K562 (cell line): ENCODE measurements at regions not wholly inside any gene's neighbourhood (a gene's known extent, or its start where the extent isn't known, plus 50 kb on each side); places are given as distances from the start of the nearest gene placed in this dataset.
A peak's percentile ranks its signal among the peaks of the same experiment; 100 is the strongest.

ENCODE experiments used
- ATAC-seq: fragments of 200-7000 bp; cut with Tn5 transposase; 3 replicates; pipeline ENCODE4 v1.9.1; 2020; ENCODE audit warnings: moderate library complexity
- BruUV-seq: library from RNA; stranded (reverse); fragments of 400-500 nt; replicated peaks from 2 replicates; lab custom pipeline; 2021; lab: Mats Ljungman, UMichigan
- CTCF ChIA-PET: fragments of 300-600 bp; formaldehyde crosslinking; extraction: SDS; loops from one replicate; lab custom pipeline; 2021; ENCODE audit warnings: low intra/inter-chr PET ratio; lab: Yijun Ruan, JAX
- POLR2A ChIA-PET: fragments of 300-600, 350-650 bp; sonication (Branson Sonifier 250); formaldehyde crosslinking; extraction: SDS; loops from one replicate; lab custom pipeline; 2021; ENCODE audit warnings: antibody characterized with exemption, inconsistent platforms; lab: Yijun Ruan, JAX
- DNase-seq, 4 experiments: peaks; one replicate each; pipeline versions ENCODE4 v3.0.0 to v3.0.0-alpha.2; 2011 to 2018; ENCODE audit warnings: low spot score in 3 of 4, mixed read lengths in 3 of 4; ENCODE audit errors: extremely low read depth in 1 of 4
- FAIRE-seq: peaks from 2 replicates; lab custom pipeline; 2011; peaks lifted over from hg19 to GRCh38; lab: Jason Lieb, UNC
- H2AFZ ChIP-seq: 2 replicates; pipeline ENCODE4 v1.6.0; 2011; ENCODE audit warnings: low read depth, low read length, control low read depth, inconsistent platforms
- H3K27ac ChIP-seq: fragments of 200-600 bp; 3 replicates; pipeline ENCODE4 v1.8.0; 2011; ENCODE audit warnings: low read depth, mild to moderate bottlenecking, control low read depth, inconsistent platforms, low read length, moderate library complexity, mixed read lengths; ENCODE audit errors: extremely low read depth
- H3K27me3 ChIP-seq, 2 experiments: fragments of 300-600 bp in 1 of 2; 2 replicates in 1 of 2; 3 replicates in 1 of 2; pipeline versions ENCODE4 v1.6.0 to v1.8.0; 2011; ENCODE audit warnings: inconsistent platforms in 2 of 2, low read length in 2 of 2, mild to moderate bottlenecking in 1 of 2, mixed read lengths in 1 of 2, moderate library complexity in 1 of 2; ENCODE audit not compliant: control insufficient read depth in 2 of 2, insufficient read depth in 2 of 2
- H3K36me3 ChIP-seq: fragments of 300-600 bp; 3 replicates; pipeline ENCODE4 v1.8.0; 2011; ENCODE audit warnings: mild to moderate bottlenecking, low read length, inconsistent platforms; ENCODE audit not compliant: control insufficient read depth, insufficient read depth
- H3K4me1 ChIP-seq, 2 experiments: fragments of 200-600 bp in 1 of 2; replicated peaks in 1 of 2; 2 replicates in 1 of 2; 3 replicates in 1 of 2; pipeline versions ENCODE4 v1.5.1 to v1.8.0; 2011; ENCODE audit warnings: inconsistent platforms in 2 of 2, low read length in 2 of 2, mild to moderate bottlenecking in 1 of 2, mixed read lengths in 1 of 2, moderate library complexity in 1 of 2; ENCODE audit not compliant: control insufficient read depth in 2 of 2, insufficient read depth in 2 of 2
- H3K4me2 ChIP-seq: 2 replicates; pipeline ENCODE4 v1.6.1; 2011; ENCODE audit warnings: low read length, control low read depth, inconsistent platforms, mixed read lengths; ENCODE audit not compliant: insufficient read depth
- H3K4me3 ChIP-seq: fragments of 200-600 bp; sonication (generic), shearing (Covaris generic); 2 replicates; pipeline ENCODE4 v1.5.1; 2016; ENCODE audit warnings: control low read depth, inconsistent platforms
- H3K79me2 ChIP-seq: fragments of 200-600 bp; 3 replicates; pipeline ENCODE4 v1.8.0; 2011; ENCODE audit warnings: low read length, inconsistent platforms; ENCODE audit not compliant: control insufficient read depth, insufficient read depth
- H3K9ac ChIP-seq, 2 experiments: 2 replicates each; pipeline versions ENCODE4 v1.6.0 to v1.6.1; 2011; ENCODE audit warnings: low read depth in 2 of 2, low read length in 2 of 2, control low read depth in 1 of 2, inconsistent platforms in 1 of 2, mild to moderate bottlenecking in 1 of 2, mixed read lengths in 1 of 2; ENCODE audit not compliant: insufficient read depth in 1 of 2
- H3K9me1 ChIP-seq: one replicate; pipeline ENCODE4 v1.6.0; 2011; ENCODE audit warnings: inconsistent platforms, mild to moderate bottlenecking, low read length, moderate library complexity; ENCODE audit not compliant: control insufficient read depth, insufficient read depth
- H3K9me3 ChIP-seq: replicated peaks from 2 replicates; pipeline ENCODE4 v1.5.1; 2011; ENCODE audit warnings: low read depth, low read length, inconsistent platforms; ENCODE audit not compliant: control insufficient read depth, insufficient read depth
- H4K20me1 ChIP-seq: replicated peaks from 2 replicates; pipeline ENCODE4 v1.6.1; 2011; ENCODE audit warnings: low read length, inconsistent platforms, mixed read lengths; ENCODE audit not compliant: control insufficient read depth, insufficient read depth
- ETS2 ChIP-seq: IDR thresholded peaks from 2 replicates; pipeline ENCODE4 v1.6.1; 2016; ENCODE audit warnings: borderline replicate concordance, missing genetic modification characterization, mild to moderate bottlenecking, moderate library complexity, missing compliant biosample characterization; ENCODE audit not compliant: poor library complexity, severe bottlenecking
- HMG20B ChIP-seq: fragments of 250-450 bp; sonication (Bioruptor Pico); IDR thresholded peaks from 2 replicates; pipeline ENCODE4 v1.5.0; 2021; ENCODE audit warnings: mild to moderate bottlenecking
- JUND ChIP-seq, 2 experiments: IDR thresholded peaks; 2 replicates in 1 of 2; 3 replicates in 1 of 2; pipeline ENCODE4 v1.6.1; 2011; ENCODE audit warnings: borderline replicate concordance in 2 of 2, low read depth in 2 of 2, low read length in 2 of 2, improper control_type of control experiment in 1 of 2, missing biosample characterization in 1 of 2, missing genetic modification characterization in 1 of 2, missing genetic modification reagents in 1 of 2
- RBM25 ChIP-seq: fragments of 200-400 bp; formaldehyde crosslinking; IDR thresholded peaks from 2 replicates; pipeline ENCODE4 v1.6.1; 2018; ENCODE audit warnings: low read length, low read depth, moderate library complexity; ENCODE audit not compliant: severe bottlenecking
- TARDBP ChIP-seq: fragments of 450-650 bp; IDR thresholded peaks from 2 replicates; pipeline ENCODE4 v1.6.1; 2016
- WGBS: fragments of 100-300 bp; shearing (Covaris generic); methylation state at CpG from one replicate; pipeline ENCODE4 v1.1.6; 2016; ENCODE audit warnings: low coverage, mixed read lengths; ENCODE audit not compliant: insufficient coverage; ENCODE audit errors: missing lambda C conversion rate; 5-methylcytosine and 5-hydroxymethylcytosine counted together
- in situ Hi-C: fragments of 300-500 bp; cut with MboI; formaldehyde crosslinking; loops from 4 replicates; pipeline ENCODE4 v1.15.0; 2018; ENCODE audit warnings: inconsistent platforms, mixed read lengths
- intact Hi-C: fragments of 100-400 bp; cut with micrococcal nuclease; formaldehyde crosslinking; loops from 2 replicates; pipeline ENCODE4 v1.14.2; 2022
- TF ChIP-seq, protein P1 (sequence below): sonication (generic); formaldehyde crosslinking; IDR thresholded peaks from 2 replicates; pipeline ENCODE4 v1.8.1; 2023; ENCODE audit warnings: mild to moderate bottlenecking, missing genetic modification reagents, moderate library complexity

DNA sequence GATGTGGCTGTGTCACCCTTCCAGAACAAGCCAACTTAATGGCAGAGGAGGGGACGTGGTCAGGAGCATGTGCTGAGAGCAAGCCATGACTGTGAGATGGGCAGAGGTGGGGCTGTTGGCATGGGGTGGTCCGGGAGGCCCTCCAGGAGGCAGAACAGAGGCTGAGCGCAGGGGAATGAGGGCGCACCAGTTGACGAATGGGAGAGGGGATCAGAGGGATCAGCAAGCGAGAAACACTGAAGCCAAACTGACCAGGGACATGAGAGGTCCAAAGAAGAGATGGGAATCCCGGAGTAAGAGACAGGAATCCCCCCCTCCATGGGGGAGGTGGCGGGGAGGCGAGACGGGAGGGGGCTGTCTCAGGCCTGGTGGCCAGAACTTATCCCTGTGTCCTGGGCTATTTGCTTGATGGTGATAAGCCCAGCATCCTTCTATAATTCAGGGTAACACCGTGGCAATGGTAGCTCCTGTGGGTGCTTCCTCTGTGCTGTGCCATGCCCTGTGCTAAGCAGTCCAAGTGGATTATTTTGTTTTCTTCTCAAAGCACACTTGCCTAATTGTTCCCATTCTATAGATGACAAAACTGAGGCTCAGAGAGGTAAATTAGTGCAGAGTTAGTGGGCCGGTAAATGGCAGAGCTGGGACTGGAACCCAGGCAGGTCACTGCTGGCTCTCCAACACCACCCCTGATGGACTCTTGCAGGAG, 83.4 kb upstream of the SHISAL1 start:
- DNase-seq (no peak), ATAC-seq (no peak), FAIRE-seq (no peak)
- intact Hi-C loops = no loop called here
- no peak overlapping the region for H2AFZ ChIP-seq
- BruUV-seq = no TSS peak
- H3K36me3 ChIP-seq = no peaks in the 10 kb centered on the region
- 5% methylated on average over 7 of the region's 12 CpGs for WGBS
- no peak overlapping the region for H3K4me2 ChIP-seq
- in situ Hi-C loops = no loop called here
- CTCF ChIA-PET = no interaction called here
- H3K79me2 ChIP-seq = no peaks in the 10 kb centered on the region
- H3K4me1 ChIP-seq = no peaks in the 10 kb centered on the region
- no peaks in the 10 kb centered on the region for H3K9me3 ChIP-seq
- TF ChIP-seq ETS2 (tag) (no peak), TARDBP (no peak), RBM25 (peak; percentile 57), HMG20B (CRISPR knock-in tag) (no peak), JUND (IDR thresholded peaks at IDR 0.05; ENCODE audit: borderline replicate concordance, low read depth, low read length) (no peak), JUND (tag; IDR thresholded peaks at IDR 0.05; ENCODE audit: borderline replicate concordance, low read depth, low read length) (no peak)
- TF ChIP-seq, protein P1, sequence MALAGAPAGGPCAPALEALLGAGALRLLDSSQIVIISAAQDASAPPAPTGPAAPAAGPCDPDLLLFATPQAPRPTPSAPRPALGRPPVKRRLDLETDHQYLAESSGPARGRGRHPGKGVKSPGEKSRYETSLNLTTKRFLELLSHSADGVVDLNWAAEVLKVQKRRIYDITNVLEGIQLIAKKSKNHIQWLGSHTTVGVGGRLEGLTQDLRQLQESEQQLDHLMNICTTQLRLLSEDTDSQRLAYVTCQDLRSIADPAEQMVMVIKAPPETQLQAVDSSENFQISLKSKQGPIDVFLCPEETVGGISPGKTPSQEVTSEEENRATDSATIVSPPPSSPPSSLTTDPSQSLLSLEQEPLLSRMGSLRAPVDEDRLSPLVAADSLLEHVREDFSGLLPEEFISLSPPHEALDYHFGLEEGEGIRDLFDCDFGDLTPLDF (CRISPR knock-in tag) = no peak
- POLR2A ChIA-PET = no interaction called here
- H3K4me3 ChIP-seq = no peak overlapping the region
- no peaks in the 10 kb centered on the region for H4K20me1 ChIP-seq
- H3K27ac ChIP-seq = no peak overlapping the region
- H3K9me1 ChIP-seq = no peaks in the 10 kb centered on the region
- H3K27me3 ChIP-seq = peaks cover 0 to 33% of the 10 kb centered on the region in 2 experiments; a peak in 2 of 5 replicates
- no peak overlapping the region; a peak in 1 of 4 replicates for H3K9ac ChIP-seq
